Trophoblast cell (in vitro differentiated cells and primary cell): ENCODE measurements at regions not wholly inside any gene's neighbourhood (a gene's known extent, or its start where the extent isn't known, plus 50 kb on each side); places are given as distances from the start of the nearest gene placed in this dataset.

Experiments
- DNase-seq, 2 donors: peaks; one replicate each; pipeline ENCODE4 v3.0.0-alpha.2; 2016
- H2AFZ ChIP-seq: 2 replicates; pipeline ENCODE4 v1.6.1; 2013; ENCODE audit warnings: low read length, moderate library complexity, mild to moderate bottlenecking; ENCODE audit not compliant: insufficient read depth, poor library complexity
- H2AK5ac ChIP-seq: 2 replicates; pipeline ENCODE4 v1.6.1; 2013; ENCODE audit warnings: mild to moderate bottlenecking, low read length
- H2BK120ac ChIP-seq: 2 replicates; pipeline ENCODE4 v1.6.1; 2013; ENCODE audit warnings: low read length, mild to moderate bottlenecking, moderate library complexity; ENCODE audit not compliant: insufficient read depth, poor library complexity
- H2BK12ac ChIP-seq: 2 replicates; pipeline ENCODE4 v1.6.1; 2013; ENCODE audit warnings: mild to moderate bottlenecking, low read length, moderate library complexity
- H2BK5ac ChIP-seq: 2 replicates; pipeline ENCODE4 v1.6.1; 2013; ENCODE audit warnings: low read length, low read depth, moderate library complexity, mild to moderate bottlenecking; ENCODE audit not compliant: poor library complexity
- H3K14ac ChIP-seq: 2 replicates; pipeline ENCODE4 v1.6.1; 2013; ENCODE audit warnings: mild to moderate bottlenecking, low read length
- H3K18ac ChIP-seq: 2 replicates; pipeline ENCODE4 v1.6.1; 2013; ENCODE audit warnings: mild to moderate bottlenecking, low read length
- H3K23ac ChIP-seq: 2 replicates; pipeline ENCODE4 v1.6.1; 2013; ENCODE audit warnings: low read length
- H3K27ac ChIP-seq: 2 replicates; pipeline ENCODE4 v1.5.1; 2013; ENCODE audit warnings: low read depth, mild to moderate bottlenecking, inconsistent platforms, low read length, moderate library complexity
- H3K27me3 ChIP-seq: 2 replicates; pipeline ENCODE4 v1.6.1; 2013; ENCODE audit warnings: inconsistent platforms, mild to moderate bottlenecking, low read length, moderate library complexity; ENCODE audit not compliant: insufficient read depth
- H3K36me3 ChIP-seq, 2 experiments: 1 replicate in 1 of 2; 2 replicates in 1 of 2; pipeline ENCODE4 v1.6.1; 2013; ENCODE audit warnings: low read length in 2 of 2, mild to moderate bottlenecking in 2 of 2, moderate library complexity in 1 of 2; ENCODE audit not compliant: insufficient read depth in 2 of 2, control insufficient read depth in 1 of 2
- H3K4ac ChIP-seq: 2 replicates; pipeline ENCODE4 v1.6.1; 2013; ENCODE audit warnings: low read depth, mild to moderate bottlenecking, low read length, moderate library complexity
- H3K4me1 ChIP-seq, 2 experiments: 1 replicate in 1 of 2; 2 replicates in 1 of 2; pipeline ENCODE4 v1.6.1; 2013; ENCODE audit warnings: low read length in 2 of 2, mild to moderate bottlenecking in 2 of 2, moderate library complexity in 1 of 2; ENCODE audit not compliant: insufficient read depth in 2 of 2, control insufficient read depth in 1 of 2
- H3K4me2 ChIP-seq: 2 replicates; pipeline ENCODE4 v1.6.1; 2013; ENCODE audit warnings: inconsistent platforms, mild to moderate bottlenecking, low read length, moderate library complexity
- H3K4me3 ChIP-seq: 2 replicates; pipeline ENCODE4 v1.5.1; 2013; ENCODE audit warnings: mild to moderate bottlenecking, low read depth, low read length, inconsistent platforms
- H3K79me1 ChIP-seq: one replicate; pipeline ENCODE4 v1.6.1; 2013; ENCODE audit warnings: low read length
- H3K79me2 ChIP-seq: 2 replicates; pipeline ENCODE4 v1.6.1; 2013; ENCODE audit warnings: low read length, mild to moderate bottlenecking; ENCODE audit not compliant: control insufficient read depth, insufficient read depth, poor library complexity
- H3K9ac ChIP-seq: 2 replicates; pipeline ENCODE4 v1.6.1; 2013; ENCODE audit warnings: mild to moderate bottlenecking, low read length
- H3K9me3 ChIP-seq: 2 replicates; pipeline ENCODE4 v1.6.1; 2013; ENCODE audit warnings: low read depth, mild to moderate bottlenecking, control low read depth, inconsistent platforms, low read length; ENCODE audit not compliant: insufficient read depth
- H4K12ac ChIP-seq: 2 replicates; pipeline ENCODE4 v1.6.1; 2013; ENCODE audit warnings: low read depth, mild to moderate bottlenecking, low read length, moderate library complexity
- H4K8ac ChIP-seq: 2 replicates; pipeline ENCODE4 v1.6.1; 2013; ENCODE audit warnings: low read depth, mild to moderate bottlenecking, low read length, moderate library complexity
- H4K91ac ChIP-seq: one replicate; pipeline ENCODE4 v1.6.1; 2013; ENCODE audit warnings: low read depth, mild to moderate bottlenecking, low read length, moderate library complexity
- WGBS: extraction: QIAGEN DNeasy Blood & Tissue Kit; methylation state at CpG from one replicate; pipeline ENCODE4 v1.1.7; 2013; ENCODE audit warnings: missing lambda C conversion rate; ENCODE audit not compliant: insufficient read length, insufficient coverage; ENCODE audit errors: extremely low coverage; 5-methylcytosine and 5-hydroxymethylcytosine counted together

GRCh38 chr9:16029796-16030363 lies 477.0 kb downstream of the CCDC171 start:
- no peak overlapping the region for H4K8ac ChIP-seq
- no peak overlapping the region for H2AFZ ChIP-seq
- no peak overlapping the region for H2BK12ac ChIP-seq
- no peak overlapping the region for H2AK5ac ChIP-seq
- no CpG with 5 or more reads among the region's 3 CpGs for WGBS
- H3K4me3 ChIP-seq, result no peak overlapping the region
- no peak for DNase-seq
- no peak overlapping the region for H3K4ac ChIP-seq
- H3K36me3 ChIP-seq, result no peaks in the 10 kb centered on the region
- no peaks in the 10 kb centered on the region for H3K27me3 ChIP-seq
- H3K79me2 ChIP-seq, result no peaks in the 10 kb centered on the region
- no peak overlapping the region for H2BK5ac ChIP-seq
- H3K14ac ChIP-seq, result no peak overlapping the region
- no peak overlapping the region for H3K18ac ChIP-seq
- no peak overlapping the region for H3K23ac ChIP-seq
- no peaks in the 10 kb centered on the region for H3K79me1 ChIP-seq
- no peak overlapping the region for H3K9ac ChIP-seq
- H3K9me3 ChIP-seq, result no peaks in the 10 kb centered on the region
- H3K4me1 ChIP-seq, result no peaks in the 10 kb centered on the region
- no peak overlapping the region for H4K12ac ChIP-seq
- no peak overlapping the region for H2BK120ac ChIP-seq
- H3K4me2 ChIP-seq, result no peak overlapping the region
- no peak overlapping the region for H4K91ac ChIP-seq
- H3K27ac ChIP-seq, result no peak overlapping the region

GRCh38 chr9:16030528-16031185 lies 477.8 kb downstream of the CCDC171 start:
- H2BK120ac ChIP-seq, result no peak overlapping the region

GRCh38 chr9:16031486-16031885 lies 478.6 kb downstream of the CCDC171 start:
- no peaks in the 10 kb centered on the region for H3K79me2 ChIP-seq
- WGBS, result no CpG with 5 or more reads among the region's 2 CpGs
- H3K14ac ChIP-seq, result no peak overlapping the region
- H3K79me1 ChIP-seq, result no peaks in the 10 kb centered on the region
- no peak overlapping the region for H4K91ac ChIP-seq
- H2AK5ac ChIP-seq, result no peak overlapping the region
- H4K12ac ChIP-seq, result no peak overlapping the region
- no peaks in the 10 kb centered on the region for H3K9me3 ChIP-seq
- no peak overlapping the region for H3K4me2 ChIP-seq
- no peak overlapping the region for H4K8ac ChIP-seq
- H2BK12ac ChIP-seq, result no peak overlapping the region
- no peaks in the 10 kb centered on the region for H3K27me3 ChIP-seq
- H2BK120ac ChIP-seq, result no peak overlapping the region
- no peak overlapping the region for H2AFZ ChIP-seq
- H3K9ac ChIP-seq, result no peak overlapping the region
- H3K27ac ChIP-seq, result no peak overlapping the region
- no peak overlapping the region for H3K23ac ChIP-seq
- no peaks in the 10 kb centered on the region for H3K4me1 ChIP-seq
- H3K36me3 ChIP-seq, result no peaks in the 10 kb centered on the region
- H3K4ac ChIP-seq, result no peak overlapping the region
- no peak overlapping the region for H2BK5ac ChIP-seq
- no peak overlapping the region for H3K18ac ChIP-seq
- DNase-seq, result no peak
- H3K4me3 ChIP-seq, result no peak overlapping the region

More at GRCh38 chr9:16030528-16031185, 477.8 kb downstream of the CCDC171 start:
- Histone ChIP-seq H3K4me3 (no peak overlapping the region), H2BK12ac (no peak overlapping the region), H3K9me3 (no peaks in the 10 kb centered on the region), H3K23ac (no peak overlapping the region), H2BK5ac (no peak overlapping the region), H3K14ac (no peak overlapping the region), H4K8ac (no peak overlapping the region), H3K9ac (no peak overlapping the region), H3K4me2 (no peak overlapping the region), H3K18ac (no peak overlapping the region), H3K4ac (no peak overlapping the region), H3K27me3 (no peaks in the 10 kb centered on the region), H3K4me1 (no peaks in the 10 kb centered on the region), H2AFZ (no peak overlapping the region), H4K91ac (no peak overlapping the region), H3K79me2 (no peaks in the 10 kb centered on the region), H2AK5ac (no peak overlapping the region), H3K36me3 (no peaks in the 10 kb centered on the region), H3K79me1 (no peaks in the 10 kb centered on the region), H3K27ac (no peak overlapping the region), H4K12ac (no peak overlapping the region)
- no CpG with 5 or more reads among the region's 8 CpGs for WGBS
- DNase-seq, result peak; percentile 8 to 19

GRCh38 chr9:16031971-16032370 lies 479.1 kb downstream of the CCDC171 start:
- H3K23ac ChIP-seq, result no peak overlapping the region
- H4K12ac ChIP-seq, result no peak overlapping the region
- H3K18ac ChIP-seq, result no peak overlapping the region
- no peak overlapping the region for H3K4me2 ChIP-seq
- H3K9ac ChIP-seq, result no peak overlapping the region
- WGBS, result no CpG with 5 or more reads among the region's 6 CpGs
- no peaks in the 10 kb centered on the region for H3K4me1 ChIP-seq
- no peak overlapping the region for H4K91ac ChIP-seq
- DNase-seq, result no peak
- no peaks in the 10 kb centered on the region for H3K9me3 ChIP-seq
- H3K36me3 ChIP-seq, result no peaks in the 10 kb centered on the region
- no peak overlapping the region for H2BK120ac ChIP-seq
- H3K79me2 ChIP-seq, result no peaks in the 10 kb centered on the region
- no peak overlapping the region for H3K4ac ChIP-seq
- no peak overlapping the region for H2BK5ac ChIP-seq
- H2BK12ac ChIP-seq, result no peak overlapping the region
- no peak overlapping the region for H3K27ac ChIP-seq
- H3K27me3 ChIP-seq, result no peaks in the 10 kb centered on the region
- no peak overlapping the region for H2AK5ac ChIP-seq
- H3K79me1 ChIP-seq, result no peaks in the 10 kb centered on the region
- no peak overlapping the region for H3K4me3 ChIP-seq
- no peak overlapping the region for H3K14ac ChIP-seq
- H2AFZ ChIP-seq, result no peak overlapping the region
- H4K8ac ChIP-seq, result no peak overlapping the region
